Neuron (in vitro differentiated cells): ENCODE measurements at regions not wholly inside any gene's neighbourhood (a gene's known extent, or its start where the extent isn't known, plus 50 kb on each side); places are given as distances from the start of the nearest gene placed in this dataset.

Source experiments
- H2AFZ ChIP-seq: one replicate; pipeline ENCODE4 v1.6.1; 2013; ENCODE audit warnings: low read depth, mild to moderate bottlenecking, inconsistent platforms, low read length, moderate library complexity
- H3K27me3 ChIP-seq: one replicate; pipeline ENCODE4 v1.6.1; 2013; ENCODE audit warnings: low read length; ENCODE audit not compliant: insufficient read depth
- H3K36me3 ChIP-seq: one replicate; pipeline ENCODE4 v1.6.1; 2013; ENCODE audit warnings: low read length; ENCODE audit not compliant: insufficient read depth
- H3K4me1 ChIP-seq: one replicate; pipeline ENCODE4 v1.6.1; 2013; ENCODE audit warnings: low read length; ENCODE audit not compliant: insufficient read depth
- H3K4me3 ChIP-seq: 2 replicates; pipeline ENCODE4 v1.5.1; 2013; ENCODE audit warnings: mild to moderate bottlenecking, low read length, moderate library complexity
- H3K9me3 ChIP-seq: one replicate; pipeline ENCODE4 v1.6.1; 2013; ENCODE audit warnings: low read length

GRCh38 chr6:6889601-6890000, 218.2 kb upstream of the RREB1 start:
- no peaks in the 10 kb centered on the region for H3K27me3 ChIP-seq
- H3K4me1 ChIP-seq: no peaks in the 10 kb centered on the region
- no peaks in the 10 kb centered on the region for H3K9me3 ChIP-seq
- H3K36me3 ChIP-seq: no peaks in the 10 kb centered on the region
- H3K4me3 ChIP-seq: no peak overlapping the region
- H2AFZ ChIP-seq: no peak overlapping the region

- Histone ChIP-seq H3K36me3 (no peaks in the 10 kb centered on the region), H3K4me1 (no peaks in the 10 kb centered on the region), H3K9me3 (no peaks in the 10 kb centered on the region), H3K27me3 (no peaks in the 10 kb centered on the region), H3K4me3 (no peak overlapping the region), H2AFZ (no peak overlapping the region)
Measured at GRCh38 chr6:6890400-6890858, 217.3 kb upstream of the RREB1 start.

GRCh38 chr6:6891125-6891721, 216.5 kb upstream of the RREB1 start:
- Histone ChIP-seq H3K4me1 (no peaks in the 10 kb centered on the region), H3K27me3 (no peaks in the 10 kb centered on the region), H3K36me3 (no peaks in the 10 kb centered on the region), H3K9me3 (no peaks in the 10 kb centered on the region), H2AFZ (no peak overlapping the region), H3K4me3 (no peak overlapping the region)

DNA sequence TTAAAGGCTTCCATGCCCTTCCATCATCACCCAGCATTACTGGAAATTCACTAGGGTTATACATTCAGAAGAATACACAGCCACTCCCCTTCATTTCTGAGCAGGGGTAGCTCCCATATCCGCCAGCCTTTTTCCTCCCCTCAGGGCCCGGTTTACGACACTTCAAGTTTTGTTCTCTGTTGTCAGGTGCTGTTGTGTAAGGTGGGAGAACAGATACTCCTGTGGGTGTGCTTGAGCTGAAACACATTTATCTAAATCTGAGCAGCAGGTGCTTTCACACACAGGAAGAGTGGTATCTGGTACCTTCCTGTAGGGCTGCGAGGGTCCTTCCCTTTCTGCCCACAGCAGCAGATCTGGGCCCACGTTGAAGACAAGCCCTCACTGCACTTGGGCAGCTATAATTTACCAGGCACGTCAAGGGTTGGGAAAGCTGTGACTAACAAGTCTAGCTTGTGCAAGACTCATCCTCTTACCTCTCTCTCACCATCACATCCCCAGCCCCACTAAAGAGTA, 215.8 kb upstream of the RREB1 start:
- Histone ChIP-seq H3K4me1 (no peaks in the 10 kb centered on the region), H2AFZ (no peak overlapping the region), H3K27me3 (no peaks in the 10 kb centered on the region), H3K9me3 (no peaks in the 10 kb centered on the region), H3K4me3 (no peak overlapping the region), H3K36me3 (no peaks in the 10 kb centered on the region)

DNA sequence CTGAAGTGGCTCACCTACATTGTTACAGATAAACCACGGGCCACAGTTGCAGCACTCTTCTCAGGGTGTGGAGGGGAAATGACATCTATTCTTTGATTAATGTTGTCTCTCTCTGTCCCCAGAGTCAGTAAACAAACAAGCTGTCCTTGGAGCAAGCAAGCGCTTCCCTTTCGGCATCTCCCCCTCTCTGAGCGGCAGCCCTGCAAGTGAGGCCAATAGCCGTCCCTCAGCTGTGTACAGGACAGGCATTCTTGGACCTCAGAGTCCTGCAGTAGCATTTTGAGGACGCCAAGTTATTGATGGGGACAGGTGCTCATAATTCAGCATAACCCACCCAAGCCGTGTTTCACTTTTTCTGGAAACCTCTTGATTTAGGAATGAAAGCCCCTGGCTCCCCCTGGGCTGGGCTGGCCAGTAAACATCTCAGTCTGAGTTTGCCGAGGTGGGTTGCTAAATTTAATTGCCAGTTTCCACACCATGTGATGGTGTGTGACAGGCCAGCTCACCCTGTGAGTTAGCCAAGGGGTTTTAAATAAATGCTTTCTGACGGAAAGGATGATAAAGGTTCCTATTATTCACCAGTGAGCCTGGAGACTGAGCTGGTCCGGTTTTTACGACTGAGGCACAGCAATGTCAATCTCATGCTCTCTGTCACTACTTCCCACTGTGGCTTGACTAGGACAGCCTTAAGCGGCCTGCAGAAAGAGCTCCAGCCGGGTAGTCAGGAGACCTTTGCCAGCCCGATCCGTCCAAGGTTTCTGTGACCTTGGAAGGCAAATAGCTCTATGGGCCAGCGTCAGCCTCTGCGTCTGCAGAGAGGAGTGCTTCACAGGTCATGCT, 214.8 kb upstream of the RREB1 start:
- Histone ChIP-seq H3K27me3 (no peaks in the 10 kb centered on the region), H3K36me3 (no peaks in the 10 kb centered on the region), H3K4me3 (no peak overlapping the region), H2AFZ (no peak overlapping the region), H3K4me1 (no peaks in the 10 kb centered on the region), H3K9me3 (no peaks in the 10 kb centered on the region)

- H3K4me3 ChIP-seq: no peak overlapping the region
- no peaks in the 10 kb centered on the region for H3K27me3 ChIP-seq
- H3K36me3 ChIP-seq: no peaks in the 10 kb centered on the region
- no peaks in the 10 kb centered on the region for H3K9me3 ChIP-seq
- H3K4me1 ChIP-seq: no peaks in the 10 kb centered on the region
- H2AFZ ChIP-seq: no peak overlapping the region
Measured at GRCh38 chr6:6893701-6894100, 214.1 kb upstream of the RREB1 start.

- no peaks in the 10 kb centered on the region for H3K4me1 ChIP-seq
- no peak overlapping the region for H2AFZ ChIP-seq
- no peaks in the 10 kb centered on the region for H3K9me3 ChIP-seq
- no peaks in the 10 kb centered on the region for H3K36me3 ChIP-seq
- H3K4me3 ChIP-seq: no peak overlapping the region
- no peaks in the 10 kb centered on the region for H3K27me3 ChIP-seq
Measured at GRCh38 chr6:6895929-6896328, 211.8 kb upstream of the RREB1 start.

GRCh38 chr6:6897140-6897539, 210.6 kb upstream of the RREB1 start:
- Histone ChIP-seq H3K27me3 (no peaks in the 10 kb centered on the region), H3K4me3 (no peak overlapping the region), H2AFZ (no peak overlapping the region), H3K4me1 (no peaks in the 10 kb centered on the region), H3K36me3 (no peaks in the 10 kb centered on the region), H3K9me3 (no peaks in the 10 kb centered on the region)

- Histone ChIP-seq H3K27me3 (no peaks in the 10 kb centered on the region), H3K4me1 (no peaks in the 10 kb centered on the region), H2AFZ (no peak overlapping the region), H3K9me3 (no peaks in the 10 kb centered on the region), H3K36me3 (no peaks in the 10 kb centered on the region), H3K4me3 (no peak overlapping the region)
Measured at GRCh38 chr6:6900569-6901204, 207.1 kb upstream of the RREB1 start.

GRCh38 chr6:6901205-6901719, 206.5 kb upstream of the RREB1 start:
- H2AFZ ChIP-seq: no peak overlapping the region
- no peaks in the 10 kb centered on the region for H3K36me3 ChIP-seq
- H3K27me3 ChIP-seq: no peaks in the 10 kb centered on the region
- no peaks in the 10 kb centered on the region for H3K4me1 ChIP-seq
- H3K4me3 ChIP-seq: no peak overlapping the region
- H3K9me3 ChIP-seq: no peaks in the 10 kb centered on the region

DNA sequence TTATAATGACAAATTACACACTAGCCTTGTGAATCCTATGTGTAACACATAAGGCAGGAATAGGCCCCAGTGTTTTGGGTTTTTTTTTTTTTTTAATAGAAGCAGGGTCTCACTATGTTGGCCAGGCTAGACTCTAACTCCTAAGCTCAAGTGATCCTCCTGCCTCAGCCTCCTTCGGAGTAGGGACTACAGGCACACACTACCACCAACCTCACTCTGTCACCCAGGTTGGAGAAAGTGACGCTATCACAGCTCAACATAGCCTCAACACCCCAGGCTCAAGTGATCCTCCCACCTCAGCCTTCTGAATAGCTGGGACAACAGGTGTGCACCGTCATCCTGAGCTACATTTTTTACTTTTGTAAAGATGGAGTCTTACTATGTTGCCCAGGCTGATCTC, 205.8 kb upstream of the RREB1 start:
- Histone ChIP-seq H2AFZ (no peak overlapping the region), H3K36me3 (no peaks in the 10 kb centered on the region), H3K4me1 (no peaks in the 10 kb centered on the region), H3K4me3 (no peak overlapping the region), H3K27me3 (no peaks in the 10 kb centered on the region), H3K9me3 (no peaks in the 10 kb centered on the region)

DNA sequence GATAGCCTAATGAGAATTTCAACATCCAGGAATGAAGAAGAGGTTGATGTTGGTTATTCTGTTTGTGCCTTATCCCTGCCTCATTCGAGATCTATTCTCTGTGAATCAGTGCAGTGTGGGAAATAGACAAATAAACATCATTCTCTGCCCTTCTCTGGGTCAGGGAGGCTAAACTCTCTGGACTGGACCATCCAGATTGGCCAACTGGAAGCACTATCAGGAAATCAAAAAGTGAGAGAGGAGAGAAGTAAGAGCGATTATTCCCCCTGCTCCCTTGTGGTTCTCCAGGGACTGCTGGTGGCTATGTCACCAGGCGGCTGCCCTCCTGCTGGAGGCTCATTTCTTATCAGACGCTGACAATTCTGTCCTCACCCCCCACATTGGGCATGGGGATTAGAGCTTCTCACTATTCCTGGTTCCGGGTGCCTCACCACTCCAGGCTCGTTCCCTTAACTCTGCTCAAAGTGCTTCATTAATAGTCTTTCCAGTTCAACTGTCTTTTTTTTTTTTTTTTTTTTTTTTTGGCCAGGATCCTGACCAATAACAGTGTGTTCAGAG, 201.7 kb upstream of the RREB1 start:
- Histone ChIP-seq H2AFZ (no peak overlapping the region), H3K27me3 (no peaks in the 10 kb centered on the region), H3K4me3 (no peak overlapping the region), H3K9me3 (no peaks in the 10 kb centered on the region), H3K4me1 (no peaks in the 10 kb centered on the region), H3K36me3 (no peaks in the 10 kb centered on the region)
